ENCODE measurements at regions not wholly inside any gene's neighbourhood (a gene's known extent, or its start where the extent isn't known, plus 50 kb on each side); places are given as distances from the start of the nearest gene placed in this dataset.

- no peak for DNase-seq
Measured at GRCh38 chr14:87712396-87713090, 280.4 kb downstream of the GALC start.

- DNase-seq = peak; percentile 14
Measured at GRCh38 chr14:87705439-87705896, 287.5 kb downstream of the GALC start.

GRCh38 chr14:87698481-87698880 lies 294.5 kb downstream of the GALC start:
- no peak for DNase-seq

GRCh38 chr14:87696485-87696884 lies 296.5 kb downstream of the GALC start:
- no peak for DNase-seq

- DNase-seq = no peak
Measured at GRCh38 chr14:87691042-87691881, 301.7 kb downstream of the GALC start.

GRCh38 chr14:87690076-87690613 lies 302.8 kb downstream of the GALC start:
- no peak for DNase-seq

GRCh38 chr14:87688524-87688923 lies 304.5 kb downstream of the GALC start:
- no peak for DNase-seq

GRCh38 chr14:87687420-87687819 lies 305.6 kb downstream of the GALC start:
- DNase-seq = no peak

GRCh38 chr14:87686746-87687145 lies 306.2 kb downstream of the GALC start:
- DNase-seq = no peak

- DNase-seq = no peak
Measured at GRCh38 chr14:87679866-87680265, 313.1 kb downstream of the GALC start.

- DNase-seq = no peak
Measured at GRCh38 chr14:87678624-87679023, 314.4 kb downstream of the GALC start.

- no peak for DNase-seq
Measured at GRCh38 chr14:87676814-87677437, 316.1 kb downstream of the GALC start.

GRCh38 chr14:87667659-87668058 lies 325.3 kb downstream of the GALC start:
- DNase-seq = no peak

GRCh38 chr14:87656315-87656714 lies 336.7 kb downstream of the GALC start:
- no peak for DNase-seq

- no peak for DNase-seq
Measured at GRCh38 chr14:87652278-87652677, 340.7 kb downstream of the GALC start.

- DNase-seq = no peak
Measured at GRCh38 chr14:87644689-87645088, 348.3 kb downstream of the GALC start.

- DNase-seq = no peak
Measured at GRCh38 chr14:87643005-87643404, 350.0 kb downstream of the GALC start.

- no peak for DNase-seq
Measured at GRCh38 chr14:87640553-87640952, 352.4 kb downstream of the GALC start.

- no peak for DNase-seq
Measured at GRCh38 chr14:87638196-87638595, 354.8 kb downstream of the GALC start.

GRCh38 chr14:87635442-87635841 lies 357.5 kb downstream of the GALC start:
- no peak for DNase-seq

- DNase-seq = no peak
Measured at GRCh38 chr14:87632796-87633195, 360.2 kb downstream of the GALC start.

- no peak for DNase-seq
Measured at GRCh38 chr14:87630846-87631245, 362.1 kb downstream of the GALC start.

GRCh38 chr14:87629788-87630187 lies 363.2 kb downstream of the GALC start:
- no peak for DNase-seq

Measured in T1000 (cell line).